GM19240 (cell line): ENCODE measurements at regions not wholly inside any gene's neighbourhood (a gene's known extent, or its start where the extent isn't known, plus 50 kb on each side); places are given as distances from the start of the nearest gene placed in this dataset.

Source experiments
- DNase-seq: peaks from one replicate; pipeline ENCODE4 v3.0.0; 2011; ENCODE audit warnings: low spot score; ENCODE audit not compliant: insufficient read length

DNA sequence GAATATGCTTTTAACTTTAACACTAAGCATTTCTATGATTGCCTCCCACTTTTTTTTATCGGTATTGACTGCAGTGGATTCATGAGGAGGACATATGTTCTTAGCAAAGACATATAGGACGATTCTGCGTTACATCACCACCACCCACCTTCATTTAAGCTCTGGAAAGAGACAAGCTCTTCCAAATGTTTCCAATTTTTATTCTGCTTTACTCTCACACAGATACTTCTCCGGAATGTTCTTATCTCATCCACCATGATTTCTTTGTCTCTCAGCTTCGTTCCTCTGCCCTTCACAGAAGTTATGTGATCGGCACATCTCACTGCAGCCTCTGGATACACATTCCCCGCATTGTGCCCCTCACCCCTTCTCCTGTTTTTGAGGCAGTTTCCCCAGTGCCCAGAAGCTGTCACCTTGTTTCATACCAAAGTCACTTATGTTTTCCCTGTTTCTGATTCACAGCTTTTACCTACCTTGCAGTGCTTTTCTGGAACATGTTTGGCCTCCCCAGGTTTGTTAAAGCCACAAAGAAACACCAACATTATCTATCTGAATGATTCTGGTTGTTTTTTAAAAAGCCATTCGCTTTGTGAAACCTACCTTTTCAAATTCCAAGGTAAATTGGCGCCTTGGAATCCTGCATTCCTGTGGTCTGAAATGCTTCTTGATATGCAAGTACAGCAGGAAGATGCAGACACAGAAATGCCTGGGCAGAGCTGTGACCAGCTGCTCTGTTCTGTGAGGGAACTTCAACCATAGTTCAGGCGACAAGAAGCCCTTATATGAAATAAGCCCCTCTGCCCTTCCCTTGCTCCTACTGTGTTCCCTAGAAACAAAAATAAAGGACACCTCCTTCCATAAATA, 1020.2 kb downstream of the TTLL7 start:
- no peak for DNase-seq

DNA sequence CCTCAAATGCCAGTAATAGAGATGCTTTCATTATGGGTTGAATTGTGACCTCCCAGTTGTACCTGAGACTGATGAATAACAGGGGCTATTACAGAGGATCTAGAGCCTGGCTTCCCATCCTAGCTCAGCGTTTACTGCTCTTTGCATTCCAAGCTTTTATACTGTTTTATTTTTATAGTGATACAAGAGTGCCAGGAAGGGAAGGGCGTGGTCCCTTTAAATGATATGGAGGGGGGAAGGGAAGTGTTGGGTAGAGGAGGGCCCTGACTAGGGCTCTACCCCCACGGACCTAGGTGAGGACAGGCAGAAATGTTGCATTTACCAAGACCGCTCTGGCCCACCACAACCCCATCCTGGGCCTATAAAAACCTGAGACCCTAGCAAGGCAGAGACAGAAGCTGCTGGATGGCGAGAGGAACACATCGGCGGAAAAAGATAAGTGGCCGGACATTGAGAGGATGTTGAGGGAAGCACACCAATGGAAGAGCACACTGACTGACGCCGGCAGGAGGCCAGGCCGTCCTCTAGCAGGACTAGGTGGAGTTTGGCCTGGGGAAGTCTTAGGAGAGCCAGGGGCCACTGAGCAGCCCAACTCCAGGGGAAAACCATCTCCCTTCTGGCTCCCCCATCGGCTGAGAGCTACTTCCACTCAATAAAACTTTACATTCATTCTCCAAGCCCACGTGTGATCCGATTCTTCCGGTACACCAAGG, 1025.9 kb downstream of the TTLL7 start:
- no peak for DNase-seq

- DNase-seq: no peak
Observed at GRCh38 chr1:82969340-82969739, 1029.6 kb downstream of the TTLL7 start.

DNA sequence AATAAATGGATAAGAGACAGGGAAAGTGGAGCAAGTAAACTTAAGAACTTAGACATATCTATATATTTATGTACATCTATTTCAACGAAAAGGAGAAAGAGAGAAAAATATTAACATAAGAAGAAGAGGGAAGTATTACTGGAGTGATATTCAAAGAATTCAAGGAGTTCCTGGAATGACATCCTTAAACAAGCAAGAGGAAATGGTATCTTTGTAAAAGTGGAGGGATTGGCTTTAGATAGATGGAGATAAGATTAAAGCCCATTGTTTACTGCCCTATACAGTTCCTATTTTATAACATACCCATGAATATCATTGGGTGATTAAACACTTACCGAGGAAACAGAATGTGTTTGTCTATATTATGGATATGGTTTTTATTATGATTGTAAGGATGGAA, 1036.3 kb downstream of the TTLL7 start:
- no peak for DNase-seq

DNA sequence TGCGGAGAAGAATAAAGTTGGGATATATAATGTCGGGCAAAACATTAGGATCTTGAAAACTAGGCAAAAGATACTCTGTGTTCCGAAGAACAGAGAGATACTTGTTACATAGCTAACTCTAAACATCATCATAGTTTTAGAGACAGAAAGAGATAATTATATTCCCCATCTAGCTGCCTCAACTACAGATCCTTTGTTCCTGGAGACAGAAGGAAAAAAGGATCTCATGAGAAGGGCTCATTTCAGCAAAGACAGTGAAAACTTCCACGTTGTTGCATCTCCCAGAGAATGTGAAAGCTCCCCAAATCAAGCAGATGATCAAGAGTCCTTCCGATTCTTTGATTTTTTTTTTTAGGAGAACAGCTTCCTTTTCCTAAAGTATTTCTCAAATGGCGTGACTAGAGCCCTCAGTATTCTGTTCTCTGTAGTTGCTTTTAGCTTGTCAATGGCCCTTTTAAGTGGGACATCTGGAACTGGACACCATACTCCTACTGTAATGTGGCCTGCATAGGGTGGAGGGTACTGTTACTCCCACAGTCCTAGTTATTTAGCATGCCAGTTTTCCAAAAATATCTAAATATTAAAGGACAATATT, 1048.2 kb downstream of the TTLL7 start:
- DNase-seq: no peak

DNA sequence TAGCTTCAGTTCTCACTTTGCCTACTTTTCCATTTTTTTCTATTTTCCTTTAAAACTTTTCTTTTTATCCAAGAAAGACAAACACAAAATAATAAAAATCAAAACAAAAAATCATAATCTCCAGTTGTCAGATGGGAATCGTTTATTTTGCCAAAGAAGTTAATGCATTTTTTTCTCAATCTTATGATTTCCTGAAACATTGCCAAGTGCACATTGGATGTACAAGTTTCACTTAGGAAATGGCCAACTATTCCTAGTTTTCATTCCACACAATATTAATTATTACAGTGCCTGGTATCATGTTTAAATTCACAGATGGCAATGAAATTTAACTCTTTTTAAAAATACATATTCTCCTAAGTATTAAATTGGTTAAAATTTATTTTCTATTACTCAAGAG, 1050.5 kb downstream of the TTLL7 start:
- no peak for DNase-seq

- no peak for DNase-seq
Observed at GRCh38 chr1:82947278-82947677, 1051.7 kb downstream of the TTLL7 start.

GRCh38 chr1:82946096-82946605, 1052.8 kb downstream of the TTLL7 start:
- DNase-seq: no peak

- no peak for DNase-seq
Observed at GRCh38 chr1:82944822-82945221, 1054.1 kb downstream of the TTLL7 start.

DNA sequence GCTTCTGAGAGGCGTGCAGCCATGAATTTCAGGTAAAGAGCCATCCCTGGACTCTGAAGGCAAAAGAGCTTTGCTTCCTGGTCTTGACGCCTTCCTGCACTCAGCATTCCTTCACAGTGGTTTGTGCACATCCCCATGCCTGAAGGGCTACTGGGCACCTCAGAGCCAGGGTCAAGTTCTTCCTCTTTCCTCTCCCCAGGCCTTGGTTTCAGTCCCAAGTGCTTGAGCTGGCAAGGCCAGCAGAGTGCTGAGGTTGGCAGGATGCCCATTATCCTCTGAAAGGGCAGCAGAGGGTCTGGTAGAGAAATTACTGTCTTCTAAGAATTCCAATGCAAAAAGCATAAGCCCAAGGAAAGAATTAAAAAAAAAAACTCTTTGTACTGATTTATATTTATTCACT, 1064.9 kb downstream of the TTLL7 start:
- no peak for DNase-seq

GRCh38 chr1:82932727-82933126, 1066.2 kb downstream of the TTLL7 start:
- no peak for DNase-seq

- no peak for DNase-seq
Observed at GRCh38 chr1:82932207-82932606, 1066.7 kb downstream of the TTLL7 start.

GRCh38 chr1:82931006-82931405, 1067.9 kb downstream of the TTLL7 start:
- DNase-seq: no peak

DNA sequence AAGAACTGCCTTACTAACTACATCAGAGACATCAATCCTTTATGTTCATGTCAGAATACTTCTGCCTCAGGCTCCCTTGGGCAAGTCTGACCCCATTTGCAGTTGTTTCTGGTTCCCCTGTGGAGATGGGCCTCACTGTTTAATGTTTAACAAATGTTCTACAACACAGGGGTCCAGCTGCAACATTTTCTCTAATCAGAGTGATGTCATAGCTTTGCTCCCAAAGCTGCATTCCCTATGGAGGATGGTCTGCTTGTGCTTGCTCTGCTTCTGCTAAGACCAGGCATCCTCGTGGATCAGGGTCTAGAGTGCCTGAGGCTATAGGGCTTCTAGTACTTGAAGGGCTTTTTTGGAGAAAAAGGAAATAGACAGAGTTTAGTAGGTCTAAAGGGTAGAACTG, 1071.2 kb downstream of the TTLL7 start:
- no peak for DNase-seq

DNA sequence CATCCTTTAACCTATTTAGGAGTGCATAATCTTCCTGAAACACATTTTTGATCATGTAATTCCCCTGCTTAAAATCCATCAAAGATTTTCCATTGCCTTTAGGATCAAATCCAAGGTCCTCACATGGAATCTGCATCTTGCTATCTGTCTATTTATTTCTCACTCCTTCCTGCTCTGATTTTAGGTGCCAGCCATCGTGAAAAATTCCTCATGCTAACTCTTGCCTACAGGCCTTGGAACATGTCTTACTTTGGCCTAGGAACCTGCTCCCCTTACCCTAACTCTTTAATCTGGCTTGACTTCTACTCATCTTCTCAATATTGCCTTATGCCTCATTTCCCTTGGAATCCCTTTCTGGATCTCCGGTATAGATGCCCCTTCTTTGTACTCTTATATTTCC, 1074.3 kb downstream of the TTLL7 start:
- no peak for DNase-seq

- DNase-seq: no peak
Observed at GRCh38 chr1:82923931-82924330, 1075.0 kb downstream of the TTLL7 start.

GRCh38 chr1:82921759-82922158, 1077.2 kb downstream of the TTLL7 start:
- DNase-seq: no peak

DNA sequence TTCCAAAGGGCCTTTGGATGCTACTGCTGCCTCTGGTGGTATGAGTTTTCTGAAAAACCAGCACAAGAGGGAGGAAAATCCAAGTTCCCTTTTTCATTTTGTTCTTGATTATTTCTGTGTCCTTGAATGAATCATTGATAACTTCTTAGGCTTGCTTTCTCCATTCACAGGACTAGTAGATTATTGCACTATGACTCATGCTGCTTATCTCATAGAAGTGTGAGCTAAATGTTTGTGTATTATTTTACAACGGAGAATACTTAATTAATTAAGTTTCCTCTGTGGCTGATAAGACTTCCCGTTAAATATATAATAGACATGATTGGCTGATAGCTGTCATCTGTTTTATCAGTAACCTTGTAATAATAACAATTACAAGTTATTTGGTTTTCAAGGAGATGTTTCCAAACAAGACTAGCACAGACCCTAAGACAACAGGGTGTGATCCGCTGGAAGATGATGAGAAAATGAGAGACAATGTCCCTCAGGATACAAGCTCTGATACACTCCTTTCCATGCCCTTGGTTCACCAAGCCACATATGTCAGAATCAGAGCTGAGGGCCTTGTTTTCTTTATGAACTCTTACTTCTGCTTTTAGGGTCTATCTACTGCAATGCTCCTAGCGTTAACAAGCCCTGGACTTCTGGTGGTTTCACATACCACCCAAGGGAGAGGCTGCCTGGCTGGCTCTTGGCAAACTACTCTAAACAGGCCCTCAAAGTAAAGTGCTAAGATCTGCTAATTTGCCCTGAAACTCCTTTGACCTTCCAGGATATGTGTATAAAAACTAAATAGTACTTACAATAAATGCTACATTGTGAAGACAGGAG, 1078.3 kb downstream of the TTLL7 start:
- DNase-seq: no peak

DNA sequence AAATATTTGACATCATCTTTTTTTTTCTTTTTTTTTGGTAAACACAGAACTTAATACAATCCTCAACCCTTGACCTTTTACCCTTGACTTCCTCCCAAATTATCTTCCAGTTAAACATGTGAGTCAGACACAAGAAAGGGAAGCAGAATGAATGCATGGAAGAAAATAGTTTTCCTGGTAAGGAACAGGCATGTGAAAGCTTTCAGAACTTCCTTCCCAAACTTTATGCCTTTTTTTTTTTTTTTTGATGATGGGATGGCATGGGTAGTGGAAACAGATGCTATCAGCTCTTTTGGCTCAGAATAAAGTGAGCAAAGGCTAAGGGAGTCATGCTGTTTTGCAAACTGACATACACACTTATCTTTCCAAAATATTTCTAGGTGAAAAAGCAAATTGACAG, 1079.1 kb downstream of the TTLL7 start:
- no peak for DNase-seq

GRCh38 chr1:82907313-82907712, 1091.6 kb downstream of the TTLL7 start:
- DNase-seq: no peak

GRCh38 chr1:82903626-82904025, 1095.3 kb downstream of the TTLL7 start:
- no peak for DNase-seq
